ENCODE measurements at regions not wholly inside any gene's neighbourhood (a gene's known extent, or its start where the extent isn't known, plus 50 kb on each side); places are given as distances from the start of the nearest gene placed in this dataset.

DNA sequence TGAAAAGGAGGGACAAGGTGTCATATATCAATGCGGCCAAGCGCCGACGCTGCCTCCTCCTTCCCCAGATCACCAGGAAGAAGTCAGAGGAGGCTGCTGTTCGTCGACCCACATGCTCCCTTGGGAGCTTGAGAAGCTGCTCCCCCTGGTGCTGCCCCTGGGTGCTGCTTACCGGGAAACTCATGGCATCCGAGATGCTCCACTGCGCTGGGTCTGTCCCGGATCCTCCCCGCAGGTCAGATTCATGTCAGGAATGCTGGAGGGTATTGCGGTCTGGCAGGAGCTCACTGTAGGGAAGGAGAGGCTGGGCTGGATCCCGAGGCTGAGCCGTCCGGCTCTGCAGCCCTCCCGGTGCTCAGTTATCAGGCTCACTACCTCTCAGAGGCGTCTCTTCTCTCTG lies 123.7 kb upstream of the FAM20C start:
- peak; percentile 8 for TF ChIP-seq CTCF (IDR thresholded peaks at IDR 0.05; ENCODE audit: insufficient read depth, low read depth, low read length)
- no peak for TF ChIP-seq EZH2 (IDR thresholded peaks at IDR 0.05; ENCODE audit: insufficient read depth, low read length)
